HG02970 (cell line): ENCODE measurements at regions not wholly inside any gene's neighbourhood (a gene's known extent, or its start where the extent isn't known, plus 50 kb on each side); places are given as distances from the start of the nearest gene placed in this dataset.
"Not testable (repeated sequence)": the region's sequence is repeated elsewhere in the genome, so short reads cannot be mapped to it uniquely, and the experiment has no call there.

ENCODE experiments used
- ATAC-seq: cut with Tn5 transposase; IDR thresholded peaks from one replicate; pipeline ENCODE4 v1.9.1; 2021; ENCODE audit warnings: mild to moderate bottlenecking, moderate library complexity, moderate number of reproducible peaks; ENCODE audit not compliant: unreplicated experiment, low FRiP score

- ATAC-seq, result no peak
Observed at GRCh38 chr13:60721063-60721462, 324.0 kb downstream of the TDRD3 start.

GRCh38 chr13:60720590-60720989, 323.6 kb downstream of the TDRD3 start:
- ATAC-seq, result no peak

GRCh38 chr13:60716313-60716712, 319.3 kb downstream of the TDRD3 start:
- no peak for ATAC-seq

- ATAC-seq, result no peak
Observed at GRCh38 chr13:60707878-60708277, 310.9 kb downstream of the TDRD3 start.

- ATAC-seq, result no peak
Observed at GRCh38 chr13:60701895-60702294, 304.9 kb downstream of the TDRD3 start.

- ATAC-seq, result no peak
Observed at GRCh38 chr13:60700994-60701393, 304.0 kb downstream of the TDRD3 start.

GRCh38 chr13:60699636-60700035, 302.6 kb downstream of the TDRD3 start:
- no peak for ATAC-seq

- ATAC-seq, result no peak
Observed at GRCh38 chr13:60696602-60697001, 299.6 kb downstream of the TDRD3 start.

GRCh38 chr13:60691268-60691667, 294.2 kb downstream of the TDRD3 start:
- no peak for ATAC-seq

GRCh38 chr13:60690604-60691003, 293.6 kb downstream of the TDRD3 start:
- ATAC-seq, result no peak

- ATAC-seq, result no peak
Observed at GRCh38 chr13:60689571-60689970, 292.6 kb downstream of the TDRD3 start.

GRCh38 chr13:60689076-60689475, 292.1 kb downstream of the TDRD3 start:
- no peak for ATAC-seq

- ATAC-seq, result no peak
Observed at GRCh38 chr13:60679928-60680694, 283.1 kb downstream of the TDRD3 start.

- ATAC-seq, result no peak
Observed at GRCh38 chr13:60679131-60679530, 282.1 kb downstream of the TDRD3 start.

GRCh38 chr13:60671386-60671785, 274.4 kb downstream of the TDRD3 start:
- no peak for ATAC-seq

- no peak for ATAC-seq
Observed at GRCh38 chr13:60663788-60664187, 266.8 kb downstream of the TDRD3 start.

GRCh38 chr13:60662595-60662994, 265.6 kb downstream of the TDRD3 start:
- ATAC-seq, result no peak

GRCh38 chr13:60661521-60661920, 264.5 kb downstream of the TDRD3 start:
- ATAC-seq, result no peak

GRCh38 chr13:60657586-60657985, 260.6 kb downstream of the TDRD3 start:
- not testable (repeated sequence) for ATAC-seq

- ATAC-seq, result no peak
Observed at GRCh38 chr13:60655256-60655655, 258.2 kb downstream of the TDRD3 start.

GRCh38 chr13:60654415-60654814, 257.4 kb downstream of the TDRD3 start:
- no peak for ATAC-seq

GRCh38 chr13:60647547-60647946, 250.5 kb downstream of the TDRD3 start:
- no peak for ATAC-seq

- no peak for ATAC-seq
Observed at GRCh38 chr13:60646620-60647019, 249.6 kb downstream of the TDRD3 start.
